GM20000 (cell line): ENCODE measurements at regions not wholly inside any gene's neighbourhood (a gene's known extent, or its start where the extent isn't known, plus 50 kb on each side); places are given as distances from the start of the nearest gene placed in this dataset.

Experiments
- DNase-seq: peaks from one replicate; pipeline ENCODE4 v3.0.0; 2012; ENCODE audit warnings: low spot score
- TF ChIP-seq, protein P1 (sequence below): IDR thresholded peaks from 2 replicates; pipeline ENCODE4 v1.5.1; 2012; ENCODE audit warnings: mild to moderate bottlenecking, control low read depth; ENCODE audit errors: extremely low read depth, missing control alignments

DNA sequence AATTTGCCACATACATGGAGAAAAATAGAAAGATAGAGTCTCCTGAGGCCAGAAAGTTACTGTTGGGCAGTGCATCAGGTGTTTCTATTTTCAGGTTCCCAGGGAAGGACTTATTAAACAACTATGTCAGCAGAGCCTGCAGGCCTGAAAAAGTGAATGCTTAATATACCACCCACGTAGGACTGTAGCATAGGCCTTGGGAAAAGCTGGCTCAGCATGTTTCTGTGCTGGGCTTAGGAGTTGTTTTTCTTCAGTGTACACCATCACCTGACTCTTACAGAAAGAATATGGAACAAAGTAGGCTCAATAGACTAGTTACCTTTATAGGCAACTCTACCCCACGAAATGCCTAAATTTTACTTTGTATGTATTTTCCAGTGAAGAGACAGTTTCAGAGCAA is 1385.9 kb downstream of the FAM133A start:
- TF ChIP-seq, protein P1, sequence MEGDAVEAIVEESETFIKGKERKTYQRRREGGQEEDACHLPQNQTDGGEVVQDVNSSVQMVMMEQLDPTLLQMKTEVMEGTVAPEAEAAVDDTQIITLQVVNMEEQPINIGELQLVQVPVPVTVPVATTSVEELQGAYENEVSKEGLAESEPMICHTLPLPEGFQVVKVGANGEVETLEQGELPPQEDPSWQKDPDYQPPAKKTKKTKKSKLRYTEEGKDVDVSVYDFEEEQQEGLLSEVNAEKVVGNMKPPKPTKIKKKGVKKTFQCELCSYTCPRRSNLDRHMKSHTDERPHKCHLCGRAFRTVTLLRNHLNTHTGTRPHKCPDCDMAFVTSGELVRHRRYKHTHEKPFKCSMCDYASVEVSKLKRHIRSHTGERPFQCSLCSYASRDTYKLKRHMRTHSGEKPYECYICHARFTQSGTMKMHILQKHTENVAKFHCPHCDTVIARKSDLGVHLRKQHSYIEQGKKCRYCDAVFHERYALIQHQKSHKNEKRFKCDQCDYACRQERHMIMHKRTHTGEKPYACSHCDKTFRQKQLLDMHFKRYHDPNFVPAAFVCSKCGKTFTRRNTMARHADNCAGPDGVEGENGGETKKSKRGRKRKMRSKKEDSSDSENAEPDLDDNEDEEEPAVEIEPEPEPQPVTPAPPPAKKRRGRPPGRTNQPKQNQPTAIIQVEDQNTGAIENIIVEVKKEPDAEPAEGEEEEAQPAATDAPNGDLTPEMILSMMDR = no peak

DNA sequence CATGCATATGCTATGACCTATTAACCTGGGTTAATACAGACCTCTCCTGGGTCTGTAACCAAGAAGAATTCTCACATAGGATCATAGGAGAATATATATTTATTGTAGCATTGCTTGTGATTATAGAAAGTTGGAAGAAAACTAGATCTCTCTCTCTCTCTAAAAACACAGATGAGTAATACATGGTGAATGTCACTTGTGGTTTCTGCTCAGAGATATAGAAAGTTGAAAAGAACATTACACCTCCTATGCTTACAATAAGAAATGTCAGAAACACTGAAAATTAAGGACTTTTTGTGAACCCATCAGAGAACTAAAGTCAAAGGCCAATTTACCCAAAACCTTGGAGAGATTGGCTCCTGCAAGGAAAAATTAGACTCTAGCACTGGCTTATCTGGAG is 1389.5 kb downstream of the FAM133A start:
- DNase-seq = no peak
- TF ChIP-seq, protein P1 = no peak

More for the DNA sequence above, 1385.9 kb downstream of the FAM133A start:
- DNase-seq = no peak

DNA sequence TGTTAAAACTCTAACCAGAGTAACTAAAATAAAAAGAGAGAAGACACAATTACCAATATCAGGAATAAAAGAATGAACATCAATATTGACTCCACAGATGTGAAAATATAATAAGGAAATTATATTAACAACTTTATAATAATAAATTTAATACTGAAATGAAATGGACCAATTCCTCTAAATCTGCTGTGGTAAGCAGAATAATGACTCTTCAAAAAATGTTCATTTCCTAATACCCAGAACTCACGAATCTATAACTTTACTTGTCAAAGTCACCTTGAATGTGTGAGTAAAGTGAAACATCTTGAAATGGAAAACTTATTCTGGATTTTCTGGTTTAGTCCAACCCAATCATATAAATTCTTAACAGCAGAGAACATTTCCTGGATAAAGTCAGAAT is 1391.1 kb downstream of the FAM133A start:
- DNase-seq = no peak
- TF ChIP-seq, protein P1 = no peak

DNA sequence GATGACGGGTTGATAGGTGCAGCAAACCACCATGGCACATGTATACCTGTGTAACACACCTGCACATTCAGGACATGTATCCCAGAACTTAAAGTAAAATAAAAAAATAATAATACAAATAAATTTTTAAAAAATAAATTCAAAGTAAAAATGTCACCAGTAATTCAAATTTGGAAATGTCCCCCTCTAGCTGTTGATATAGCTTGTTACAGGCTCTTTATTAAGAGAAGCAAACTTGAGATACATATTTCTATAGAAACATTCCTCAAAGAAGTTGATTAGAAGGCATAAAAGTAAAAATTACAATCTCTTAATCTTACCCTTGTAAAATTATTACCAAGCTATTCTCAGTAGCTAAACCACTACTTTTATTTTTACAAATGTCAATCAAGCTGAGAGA is 1397.0 kb downstream of the FAM133A start:
- no peak for DNase-seq
- TF ChIP-seq, protein P1 = no peak

DNA sequence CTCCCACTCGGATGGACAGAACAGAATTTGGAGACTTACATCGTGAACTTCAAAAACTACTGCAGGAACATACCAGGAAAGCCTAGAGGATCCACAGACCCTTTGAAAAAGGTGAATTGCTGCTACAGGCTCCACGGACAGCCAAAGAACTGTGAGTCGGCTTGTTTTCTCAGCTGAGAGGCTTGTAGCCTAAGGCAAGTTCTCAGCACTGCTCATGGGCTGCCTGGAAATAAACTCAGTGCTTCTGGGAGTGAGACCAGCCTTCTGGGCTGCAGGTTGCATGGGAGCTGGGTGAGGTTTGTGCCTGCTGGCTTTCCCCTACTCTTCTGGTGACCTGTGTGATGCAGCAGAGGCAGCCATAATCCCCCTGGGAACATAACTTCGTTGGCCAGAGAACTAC is 1397.6 kb downstream of the FAM133A start:
- no peak for DNase-seq
- TF ChIP-seq, protein P1 = no peak

DNA sequence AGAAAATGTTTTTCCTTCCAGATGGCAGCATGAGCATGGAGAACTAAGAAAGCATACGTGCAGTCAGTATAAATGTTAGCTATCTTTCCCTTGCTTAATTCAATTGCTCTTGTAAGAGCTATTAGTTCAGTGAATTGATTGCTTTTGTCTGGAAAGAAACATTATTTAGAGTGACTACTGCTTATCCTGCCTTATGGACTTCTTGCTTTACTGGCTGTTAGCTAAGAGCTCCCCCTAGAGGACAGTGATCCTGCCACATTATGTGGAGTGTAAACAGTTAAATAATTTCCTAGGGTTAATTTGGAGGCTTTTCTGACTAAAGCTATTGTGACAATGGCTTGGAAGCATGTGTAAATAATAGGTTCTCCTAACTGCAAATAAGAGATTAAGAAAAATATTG is 1402.4 kb downstream of the FAM133A start:
- no peak for DNase-seq
- TF ChIP-seq, protein P1 = peak; percentile 16

DNA sequence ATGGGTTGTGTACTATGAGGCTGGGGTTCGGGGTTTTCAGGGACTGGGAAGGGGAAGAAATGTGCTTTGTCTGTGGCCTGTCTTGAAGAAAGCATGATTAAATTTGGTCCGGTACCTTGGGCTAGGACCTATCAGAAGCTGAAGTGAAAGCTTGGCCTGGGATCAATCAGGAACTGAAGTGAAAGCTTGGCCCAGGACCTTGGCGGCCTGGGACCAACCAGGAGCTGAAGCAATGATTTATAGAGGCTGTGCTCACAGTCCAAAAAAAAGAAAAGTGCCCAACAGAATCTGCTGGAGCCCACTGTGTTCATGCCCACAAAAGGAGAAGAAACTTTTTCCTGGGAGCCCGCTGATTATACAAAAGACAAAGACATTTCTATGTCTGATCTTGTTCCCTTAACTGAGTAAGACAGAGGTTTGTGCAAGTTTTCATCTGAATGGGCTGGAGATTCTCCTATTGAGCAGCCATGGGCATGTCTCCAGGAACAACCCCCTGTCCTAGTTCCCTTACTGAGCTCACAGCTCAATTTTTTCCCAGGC is 1427.9 kb downstream of the FAM133A start:
- TF ChIP-seq, protein P1 = no peak
- no peak for DNase-seq
